Stimulated activated CD4-positive, alpha-beta T cell treated with anti-CD3 and anti-CD28 coated beads, Interleukin-2, amount 100 ng/mL, for 4 hours (primary cell): ENCODE measurements at regions not wholly inside any gene's neighbourhood (a gene's known extent, or its start where the extent isn't known, plus 50 kb on each side); places are given as distances from the start of the nearest gene placed in this dataset.
"Not testable (repeated sequence)": the region's sequence is repeated elsewhere in the genome, so short reads cannot be mapped to it uniquely, and the experiment has no call there.

Experiments used
- DNase-seq: peaks from one replicate; pipeline ENCODE4 v3.0.0-alpha.2; 2020; ENCODE audit warnings: low read depth

DNA sequence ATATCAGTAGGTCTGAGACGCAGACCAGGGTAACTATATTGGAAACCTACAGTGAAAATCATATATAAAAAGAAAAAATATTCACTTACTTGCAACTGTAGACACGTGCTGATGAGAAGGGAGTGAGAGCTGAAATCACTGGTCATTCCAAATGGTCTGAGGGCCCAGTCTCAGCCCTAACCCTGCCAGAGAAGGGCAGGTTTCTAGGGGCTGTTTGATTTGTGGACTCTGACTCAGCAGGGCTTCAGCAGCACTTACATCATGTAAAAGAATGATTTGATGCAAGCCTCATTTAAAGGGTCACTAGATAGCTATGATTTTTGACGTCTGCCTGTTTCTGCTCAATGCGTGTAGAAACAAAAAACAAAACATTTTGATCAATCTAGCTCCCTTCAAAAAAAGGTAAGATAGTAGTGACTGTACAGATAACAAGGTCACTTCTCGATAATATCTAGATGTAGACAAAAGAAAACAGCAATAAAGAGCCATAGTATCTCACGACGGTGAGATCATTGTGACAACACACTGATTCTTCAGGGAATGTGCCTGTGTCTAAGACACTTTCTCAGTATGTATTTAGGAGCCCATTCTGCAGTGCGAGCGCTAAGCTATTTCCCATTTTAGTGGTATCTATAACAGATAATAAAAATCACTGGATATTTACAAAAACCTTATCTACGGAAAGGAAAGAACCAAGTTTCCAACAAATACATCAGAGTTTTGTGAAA lies 307.2 kb downstream of the HIVEP2 start:
- no peak for DNase-seq

DNA sequence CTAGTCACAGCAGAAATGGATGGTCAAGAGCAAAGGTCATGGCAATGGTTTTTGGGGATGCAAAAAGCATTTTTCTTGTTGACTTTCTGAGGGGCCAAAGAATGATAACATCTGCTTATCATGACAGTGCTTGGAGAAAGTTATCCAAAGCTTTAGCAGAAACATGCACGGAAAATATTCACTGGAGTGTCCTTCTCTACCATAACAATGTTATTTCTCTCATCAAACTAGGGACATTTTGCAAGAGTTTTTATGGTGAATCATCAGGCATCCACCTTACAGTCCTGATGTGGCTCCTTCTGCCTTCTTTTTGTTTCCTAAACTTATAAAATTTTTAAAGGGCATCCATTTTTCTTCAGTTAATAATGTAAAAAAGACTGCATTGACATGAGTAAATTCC lies 302.3 kb downstream of the HIVEP2 start:
- DNase-seq: no peak

DNA sequence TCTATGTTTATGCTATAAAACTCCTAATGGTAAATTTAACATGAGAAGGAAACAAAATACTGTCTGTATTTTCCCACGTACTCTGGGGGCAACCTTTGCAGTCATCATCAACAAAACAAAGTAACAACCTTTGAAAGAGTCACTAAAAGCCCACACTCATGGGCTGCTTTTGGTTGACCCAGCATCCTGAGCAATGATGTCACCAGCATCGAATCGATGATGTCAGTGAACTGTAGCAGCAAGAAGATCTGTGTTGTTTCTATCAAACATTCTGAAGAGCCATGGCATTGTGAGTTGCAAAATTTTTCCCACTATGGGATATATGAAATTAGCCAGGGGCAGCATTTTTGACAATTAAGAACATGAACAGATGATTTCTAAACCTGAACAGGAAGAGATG lies 300.1 kb downstream of the HIVEP2 start:
- no peak for DNase-seq

DNA sequence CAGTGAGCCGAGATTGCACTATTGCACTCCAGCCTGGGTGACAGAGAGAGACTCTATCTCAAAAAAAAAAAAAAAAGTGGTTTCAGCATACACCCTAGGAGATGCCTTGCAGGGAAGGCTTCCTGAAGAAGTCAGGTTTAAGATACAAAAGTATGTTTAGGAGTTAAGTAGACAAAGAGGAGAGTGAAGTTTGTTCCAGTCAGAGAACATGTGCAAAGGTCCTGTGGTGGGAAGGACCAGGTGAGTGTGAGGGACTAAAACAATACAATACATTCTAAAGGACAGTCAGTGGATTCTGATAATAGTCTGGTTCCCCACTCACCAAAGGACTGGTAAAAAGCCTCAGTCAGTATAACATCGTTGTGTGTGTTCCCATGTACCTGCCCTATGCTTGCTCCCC lies 299.3 kb downstream of the HIVEP2 start:
- no peak for DNase-seq

DNA sequence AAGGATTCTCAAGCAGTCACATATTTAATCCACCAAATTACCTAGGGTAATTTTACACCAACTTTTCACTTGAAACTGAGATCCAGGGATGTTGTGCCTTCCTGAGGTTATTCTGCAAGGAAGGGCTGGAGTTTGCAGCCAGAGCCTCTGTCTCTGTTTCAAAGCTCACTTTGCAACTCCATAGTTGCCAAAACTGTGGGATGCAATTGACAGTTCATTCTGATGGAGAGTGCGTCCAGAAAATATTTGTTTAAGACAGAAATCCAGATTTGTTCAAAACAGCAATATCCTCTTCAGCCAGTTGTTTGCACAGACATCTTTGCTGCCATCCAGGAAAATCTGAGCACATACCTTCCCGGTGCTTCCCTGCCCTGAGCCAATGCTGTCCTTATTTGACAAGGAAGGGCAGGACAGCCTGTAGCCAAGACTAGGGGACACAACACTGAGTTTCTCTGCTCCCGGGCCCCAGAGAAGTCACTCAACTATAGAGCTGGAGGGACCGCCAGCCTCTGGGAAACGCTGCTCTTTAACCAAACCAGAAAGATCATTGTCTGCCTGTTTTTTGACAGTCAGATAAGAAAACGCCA lies 297.4 kb downstream of the HIVEP2 start:
- no peak for DNase-seq

DNA sequence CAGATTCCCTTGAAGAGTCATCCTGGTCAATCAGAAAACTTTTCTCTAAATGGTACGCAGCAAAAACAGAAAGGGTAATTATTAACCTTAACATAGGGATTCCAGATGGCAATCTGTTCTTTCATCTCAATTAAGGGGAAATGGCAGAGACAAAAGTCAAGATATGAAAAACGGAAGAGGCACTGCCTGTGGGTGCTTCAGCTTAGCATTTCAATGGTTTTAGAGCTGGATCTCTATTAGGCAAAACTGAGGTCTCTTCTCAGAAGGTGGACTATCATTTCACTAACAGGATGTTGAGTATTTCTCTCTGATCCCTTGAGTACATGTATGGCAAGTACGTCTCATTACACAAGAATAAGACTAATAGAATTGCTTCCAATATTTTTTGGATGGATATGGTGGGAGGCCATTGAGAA lies 296.9 kb downstream of the HIVEP2 start:
- DNase-seq: no peak

DNA sequence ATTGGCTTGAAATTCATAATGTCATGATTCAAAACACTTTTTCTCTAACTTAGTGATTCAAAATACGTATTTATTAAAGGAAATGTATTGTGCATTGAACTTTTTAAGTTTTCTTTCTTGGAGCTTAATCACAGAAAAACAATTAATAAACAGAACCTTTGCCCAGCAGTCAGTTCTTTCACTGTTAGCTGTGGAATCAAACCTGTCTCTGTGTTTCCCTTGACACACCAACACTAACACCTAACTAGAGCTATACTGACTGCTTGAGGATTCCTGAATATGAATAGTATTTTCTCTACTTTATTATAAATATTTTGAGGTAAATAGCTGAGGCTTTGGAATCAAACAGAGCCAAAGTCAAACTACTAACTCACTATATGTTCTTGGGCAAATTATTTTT lies 296.4 kb downstream of the HIVEP2 start:
- DNase-seq: no peak

DNA sequence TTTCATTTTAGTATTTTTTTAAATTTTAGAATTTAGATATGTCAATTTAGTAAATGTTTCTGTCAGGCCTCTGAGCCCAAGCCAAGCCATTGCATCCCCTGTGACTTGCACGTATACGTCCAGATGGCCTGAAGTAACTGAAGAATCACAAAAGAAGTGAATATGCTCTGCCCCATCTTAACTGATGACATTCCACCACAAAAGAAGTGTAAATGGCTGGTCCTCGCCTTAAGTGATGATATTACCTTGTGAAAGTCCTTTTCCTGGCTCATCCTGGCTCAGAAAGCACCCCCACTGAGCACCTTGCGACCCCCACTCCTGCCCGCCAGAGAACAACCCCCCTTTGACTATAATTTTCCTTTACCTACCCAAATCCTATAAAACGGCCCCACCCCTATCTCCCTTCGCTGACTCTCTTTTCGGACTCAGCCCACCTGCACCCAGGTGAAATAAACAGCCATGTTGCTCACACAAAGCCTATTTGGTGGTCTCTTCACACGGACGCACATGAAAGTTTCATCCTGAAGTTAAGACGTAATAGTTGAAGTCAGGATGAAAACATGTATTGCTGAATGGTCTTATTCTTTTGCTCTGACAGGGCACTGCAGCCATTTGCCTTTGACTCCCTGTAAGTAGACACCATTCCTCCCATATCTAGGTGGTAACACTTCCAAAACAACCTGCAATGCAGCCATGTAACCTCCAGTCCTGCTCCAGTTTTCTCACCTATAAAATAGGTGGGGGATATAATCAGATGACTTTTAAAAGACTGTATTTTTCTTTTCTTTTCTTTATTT lies 295.3 kb downstream of the HIVEP2 start:
- DNase-seq: not testable (repeated sequence)

DNA sequence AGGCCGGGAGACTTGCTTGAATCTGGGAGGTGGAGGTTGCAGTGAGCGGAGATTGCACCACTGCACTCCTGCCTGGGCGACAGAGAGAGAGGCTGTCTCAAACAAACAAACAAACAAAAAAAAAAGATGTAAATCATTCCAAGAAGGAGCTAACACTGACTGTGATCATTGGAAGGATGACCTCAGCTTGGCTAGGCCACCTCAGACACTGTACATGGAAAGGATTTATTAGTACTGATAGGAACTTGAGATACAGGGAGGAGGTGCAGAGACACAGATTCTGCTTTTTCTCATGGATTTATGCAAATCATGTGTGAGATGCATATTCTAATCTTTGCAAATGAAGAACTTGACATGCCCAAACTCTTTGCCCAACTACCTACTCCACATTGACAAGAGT lies 293.6 kb downstream of the HIVEP2 start:
- no peak for DNase-seq

DNA sequence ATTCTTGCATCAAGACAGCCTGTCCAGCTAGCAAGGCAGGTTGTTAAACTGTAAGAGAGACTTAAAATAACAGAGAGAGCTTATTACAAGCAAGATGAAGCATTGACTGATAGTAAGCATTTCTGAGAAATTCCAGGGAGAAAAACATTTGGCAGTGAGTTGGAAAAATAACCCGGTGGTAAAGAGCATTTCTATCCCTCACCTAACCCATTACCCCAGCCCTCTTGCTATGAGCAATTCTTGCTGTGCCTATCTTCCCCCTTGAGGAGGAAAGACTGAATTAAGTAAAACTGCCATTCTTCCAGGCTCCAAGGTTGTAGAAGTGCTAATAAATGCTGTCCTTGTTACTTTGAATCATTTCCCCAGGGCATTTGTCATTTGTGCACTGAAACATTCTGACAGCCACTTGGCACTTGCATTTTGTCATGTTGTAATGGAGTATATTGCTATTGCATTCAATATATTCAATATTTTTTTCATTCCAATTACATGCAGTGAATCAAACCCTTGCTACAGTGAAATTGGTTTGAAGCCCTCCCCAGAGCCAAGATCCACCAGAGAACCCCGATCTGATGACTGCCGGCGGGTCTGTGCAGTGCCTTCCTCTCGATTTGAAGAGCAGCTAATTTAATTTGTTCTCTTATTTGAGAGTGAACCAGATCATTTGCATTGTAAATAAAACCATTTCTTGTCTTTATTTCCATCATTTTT lies 291.1 kb downstream of the HIVEP2 start:
- DNase-seq: no peak

DNA sequence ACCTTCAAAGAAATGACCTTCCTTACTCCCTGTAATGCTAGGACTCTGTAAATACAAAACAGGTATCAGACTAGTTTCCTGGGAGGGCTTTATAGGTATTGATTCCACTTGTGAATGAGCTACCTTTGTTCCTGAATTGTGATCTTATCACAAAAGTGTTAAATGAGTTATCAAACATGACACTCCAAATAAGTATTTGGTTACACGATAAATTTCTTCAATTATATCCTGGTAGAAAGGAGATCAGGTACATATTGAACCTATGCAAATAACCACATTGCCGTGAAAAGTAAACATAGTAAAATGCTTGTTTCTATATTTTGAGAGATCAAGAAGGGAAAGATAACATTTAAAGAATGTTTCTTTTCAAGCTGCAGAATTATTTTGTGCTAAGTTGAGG lies 285.3 kb downstream of the HIVEP2 start:
- no peak for DNase-seq

DNA sequence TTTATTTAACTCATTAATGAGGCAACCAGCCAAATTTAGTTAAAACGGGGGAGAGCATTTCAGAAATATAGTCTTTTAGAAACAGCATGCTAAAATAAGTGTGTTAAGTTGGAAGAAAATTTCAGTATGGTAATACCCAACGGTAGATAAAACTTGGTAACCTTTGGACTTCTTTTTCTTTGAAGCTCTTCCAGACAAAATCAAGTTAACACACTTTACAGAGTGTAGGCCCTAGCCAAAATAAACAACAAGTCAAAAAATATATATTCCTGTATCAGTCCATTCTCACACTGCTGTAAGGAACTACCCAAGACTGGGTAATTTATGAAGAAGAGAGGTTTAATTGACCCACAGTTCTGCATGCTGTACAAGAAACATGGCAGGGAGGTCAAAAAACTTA lies 279.6 kb downstream of the HIVEP2 start:
- DNase-seq: no peak

DNA sequence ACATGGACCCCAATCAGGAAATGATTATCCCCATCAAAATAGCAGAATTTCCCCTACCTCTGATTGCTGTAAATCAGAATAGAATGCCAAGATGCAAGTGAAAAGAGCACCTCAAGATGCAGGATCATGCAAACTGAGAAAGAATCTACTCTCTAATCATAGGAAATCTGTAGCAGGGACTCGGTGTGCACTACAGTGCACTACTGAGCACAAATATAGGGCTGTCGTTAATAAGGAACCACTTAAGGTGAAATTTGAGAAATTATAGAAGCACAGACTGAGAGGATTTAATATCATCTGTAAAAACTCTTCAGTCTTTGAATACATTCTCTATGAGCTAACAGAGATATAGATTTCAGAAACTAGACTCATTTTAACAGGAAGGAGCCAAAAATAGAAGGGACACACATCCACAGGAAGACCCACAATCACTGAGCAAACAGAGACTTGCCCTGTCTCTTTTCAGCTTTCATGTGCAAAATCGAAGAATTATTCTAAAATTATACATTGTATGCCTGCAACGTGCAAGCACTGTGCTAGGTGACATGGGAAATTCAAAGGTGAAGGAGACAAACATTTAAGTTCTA lies 278.3 kb downstream of the HIVEP2 start:
- no peak for DNase-seq

DNA sequence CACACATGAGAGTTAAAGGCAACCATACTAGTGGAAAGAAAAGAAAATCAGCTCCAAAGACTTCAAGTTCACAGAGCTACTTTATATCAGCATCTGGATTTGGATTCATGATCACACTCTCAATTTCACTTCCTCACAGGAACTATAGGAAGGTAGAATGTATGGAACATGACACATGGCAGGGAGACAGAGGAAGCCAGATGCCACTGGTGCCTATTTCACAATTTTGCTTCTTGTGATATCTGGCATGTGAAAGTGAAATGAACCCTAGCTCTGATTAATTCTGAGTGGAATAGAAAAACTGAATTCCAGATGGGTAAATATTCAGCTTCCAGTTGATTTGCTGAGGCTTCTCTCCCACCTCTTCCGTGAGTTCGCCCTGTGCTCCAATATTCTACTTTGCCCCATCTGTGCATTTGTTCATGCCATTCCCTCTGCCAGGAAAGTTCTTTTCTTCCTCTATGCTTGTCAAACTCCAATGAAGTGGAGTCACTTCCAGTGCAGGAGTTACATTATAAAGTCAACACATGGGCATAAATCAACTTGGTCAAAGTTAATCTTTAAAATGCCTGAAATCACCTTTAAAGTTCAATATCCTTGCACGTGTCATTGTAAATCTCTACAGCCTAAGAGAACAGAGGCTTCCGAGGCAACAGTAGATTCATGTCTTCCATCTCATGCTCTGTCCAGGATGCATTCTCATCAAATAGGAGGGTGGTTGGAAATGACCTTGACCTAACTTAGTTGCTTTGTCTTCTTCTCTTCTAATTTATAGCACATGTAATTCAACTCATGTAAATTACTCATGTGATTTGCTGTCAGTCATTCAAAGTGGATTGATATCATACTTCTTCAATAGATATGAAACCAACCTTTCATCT lies 275.3 kb downstream of the HIVEP2 start:
- no peak for DNase-seq

DNA sequence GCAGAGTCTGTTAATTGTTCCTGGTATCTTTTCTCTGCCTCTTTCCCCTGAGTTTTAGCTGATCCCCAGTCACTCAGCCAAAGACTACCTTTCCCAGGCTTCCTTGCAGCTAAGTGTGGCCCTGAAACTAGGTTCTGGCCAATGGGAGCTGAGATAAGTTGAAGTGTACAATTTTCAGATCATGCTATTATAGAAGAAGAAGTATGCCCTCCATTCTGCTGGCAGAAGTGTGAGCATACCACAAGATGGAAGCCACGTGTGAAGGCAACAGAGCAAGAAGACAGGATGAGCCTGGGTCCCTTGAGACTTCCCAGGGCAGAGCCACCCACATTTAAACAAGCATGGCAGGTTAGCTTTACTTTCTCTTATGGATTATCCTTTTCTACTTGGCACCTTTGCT lies 273.2 kb downstream of the HIVEP2 start:
- DNase-seq: no peak

DNA sequence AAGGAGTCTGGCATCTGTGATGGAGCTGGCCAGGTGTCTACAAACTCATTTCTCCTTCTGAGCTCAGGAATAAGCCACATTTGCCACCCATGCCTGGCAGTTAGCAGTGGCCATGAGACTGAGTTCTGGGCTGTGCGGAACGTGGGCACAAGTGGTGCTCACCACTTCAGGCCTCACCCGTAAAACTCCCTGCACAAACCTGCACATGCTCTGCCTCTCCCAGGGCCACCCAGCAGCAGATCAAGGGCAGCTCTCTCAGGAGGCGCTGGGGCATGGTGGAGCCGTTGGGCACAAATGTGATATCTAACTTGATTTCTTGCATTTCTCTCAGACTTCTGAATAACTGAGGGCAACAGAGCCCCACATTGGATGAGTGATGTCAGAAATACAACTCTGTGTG lies 269.5 kb downstream of the HIVEP2 start:
- DNase-seq: no peak

DNA sequence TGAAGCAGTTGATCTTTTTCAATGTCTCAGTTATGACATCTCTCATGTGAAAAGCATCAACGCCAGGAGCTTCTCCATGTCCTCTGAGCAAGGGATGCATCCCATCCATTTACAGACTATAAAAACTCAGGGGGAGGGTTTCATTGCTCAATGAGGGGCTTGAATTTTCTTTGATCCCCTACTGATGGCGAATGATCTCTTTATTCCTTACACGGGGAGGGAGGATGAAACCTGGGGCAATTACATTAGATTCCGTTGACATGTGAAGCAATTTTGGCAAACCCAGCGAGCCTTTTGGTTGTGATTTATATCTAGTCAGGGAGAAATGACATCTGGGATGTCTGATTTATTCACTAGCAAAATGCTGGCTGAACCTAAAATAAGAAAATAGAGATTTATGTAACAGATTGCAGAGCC lies 268.9 kb downstream of the HIVEP2 start:
- DNase-seq: no peak

DNA sequence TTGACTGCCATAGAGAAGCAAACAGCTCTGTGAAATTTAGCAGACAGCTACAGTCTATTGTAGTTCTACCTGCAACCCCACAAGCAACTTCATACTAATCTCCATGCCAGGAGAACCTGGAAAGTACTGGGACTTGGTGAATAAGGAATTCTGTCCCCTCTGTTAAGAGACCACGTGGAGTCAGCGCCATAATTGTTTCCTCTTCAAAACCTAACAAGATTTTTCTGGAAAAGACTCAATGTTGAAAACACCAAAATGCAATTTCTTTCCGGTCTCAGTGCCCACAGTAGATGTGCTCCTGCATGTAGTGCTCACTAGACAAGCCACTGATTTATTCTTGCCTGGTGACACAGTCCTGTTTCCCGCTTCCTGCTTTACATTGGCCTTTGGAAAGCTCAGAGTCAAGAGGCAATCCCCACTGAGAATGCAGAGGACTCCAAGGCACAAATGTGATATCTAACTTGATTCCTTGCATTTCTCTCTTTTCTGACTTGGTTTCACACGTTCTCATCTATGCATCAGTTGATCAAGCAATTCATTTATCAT lies 268.3 kb downstream of the HIVEP2 start:
- DNase-seq: no peak

DNA sequence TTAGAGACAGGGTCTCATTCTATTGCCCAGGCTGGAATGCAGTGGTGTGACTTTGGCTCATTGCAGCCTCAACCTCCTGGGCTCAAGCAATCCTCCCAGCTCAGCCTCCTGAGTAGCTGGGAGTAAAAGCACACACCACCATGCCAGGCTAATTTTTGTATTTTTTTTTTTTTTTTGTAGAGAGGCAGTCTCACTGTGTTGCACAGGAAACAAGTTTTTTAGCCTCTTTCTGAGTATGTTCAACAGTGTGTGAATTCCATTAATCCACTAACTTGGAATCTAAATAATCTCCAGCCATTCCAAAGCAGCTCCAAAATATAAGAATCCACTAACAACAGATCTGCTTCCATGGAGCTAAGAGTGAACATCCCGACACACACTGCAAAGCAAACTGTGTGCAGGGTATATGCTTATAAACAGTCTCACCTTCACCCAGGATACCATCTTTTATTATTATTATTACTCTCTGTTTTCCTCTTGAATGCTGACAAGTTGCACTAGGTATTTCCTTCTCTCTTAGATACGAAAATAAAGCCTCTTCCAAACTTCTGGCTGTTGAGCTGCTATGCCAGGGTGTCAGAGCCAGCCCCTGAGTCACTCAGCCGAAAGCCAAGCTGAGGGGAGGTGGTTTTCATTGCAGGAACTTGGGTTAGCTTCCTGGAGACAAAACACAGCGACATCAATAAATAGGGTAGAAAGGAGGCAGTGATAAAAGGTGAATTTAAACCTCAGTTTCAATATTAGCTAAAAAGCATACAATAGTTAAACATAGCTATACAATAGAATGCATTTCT lies 264.9 kb downstream of the HIVEP2 start:
- DNase-seq: peak; percentile 21

DNA sequence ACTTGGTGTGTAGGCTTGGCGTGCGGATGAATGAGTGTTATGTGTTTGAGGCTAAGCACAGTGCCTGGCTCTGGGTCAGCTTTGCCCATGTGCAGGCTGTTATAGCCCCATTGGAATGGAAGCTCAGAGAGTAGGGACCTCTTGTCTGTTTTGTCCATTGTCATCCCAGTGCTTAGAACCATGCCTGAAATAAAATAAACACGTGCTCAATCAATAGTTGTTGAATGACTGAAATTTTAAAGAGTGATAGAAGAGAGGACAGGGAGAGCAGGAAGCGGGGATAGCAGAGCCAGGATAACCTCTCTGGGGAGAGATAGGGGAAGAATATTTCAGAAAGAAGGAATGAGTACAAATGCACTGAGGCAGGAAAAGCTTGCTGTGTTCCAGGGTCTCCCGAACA lies 263.9 kb downstream of the HIVEP2 start:
- DNase-seq: no peak
